Caco-2 (cell line): ENCODE measurements at regions not wholly inside any gene's neighbourhood (a gene's known extent, or its start where the extent isn't known, plus 50 kb on each side); places are given as distances from the start of the nearest gene placed in this dataset.

Source experiments
- BruUV-seq: library from RNA; stranded (reverse); fragments of 400-500 nt; replicated peaks from 2 replicates; lab custom pipeline; 2021; lab: Mats Ljungman, UMichigan
- CTCF ChIA-PET: fragments of 300-600 bp; sonication (Branson Sonifier 250); formaldehyde crosslinking; loops from one replicate; lab custom pipeline; 2022; ENCODE audit warnings: antibody characterized with exemption; lab: Charles Lee
- POLR2A ChIA-PET: fragments of 300-600 bp; sonication (Branson Sonifier 250); formaldehyde crosslinking; loops from one replicate; lab custom pipeline; 2022; ENCODE audit warnings: antibody characterized with exemption; lab: Charles Lee
- DNase-seq, 2 experiments: peaks; one replicate each; pipeline versions ENCODE4 v3.0.0 to v3.0.0-alpha.2; 2020 to 2022
- H3K27me3 ChIP-seq: replicated peaks from 2 replicates; pipeline ENCODE4 v1.6.0; 2011; ENCODE audit warnings: low read length; ENCODE audit not compliant: control insufficient read depth, insufficient read depth
- H3K36me3 ChIP-seq: 2 replicates; pipeline ENCODE4 v1.5.1; 2011; ENCODE audit warnings: low read length; ENCODE audit not compliant: control insufficient read depth, insufficient read depth
- H3K4me1 ChIP-seq: fragments of 250-450 bp; sonication (Bioruptor Pico); 2 replicates; pipeline ENCODE4 v1.5.1; 2020; ENCODE audit warnings: mild to moderate bottlenecking
- H3K4me3 ChIP-seq: 2 replicates; pipeline ENCODE4 v1.5.1; 2011; ENCODE audit warnings: low read depth, mild to moderate bottlenecking, control low read depth, low read length
- H3K9me3 ChIP-seq: fragments of 250-450 bp; sonication (Bioruptor Pico); 2 replicates; pipeline ENCODE4 v1.5.1; 2020; ENCODE audit warnings: mild to moderate bottlenecking, moderate library complexity
- H3K27ac Mint-ChIP-seq: one replicate; pipeline ENCODE4 v1.8.0; 2022; ENCODE audit warnings: mixed read lengths; ENCODE audit not compliant: unreplicated experiment
- H3K27me3 Mint-ChIP-seq: one replicate; pipeline ENCODE4 v1.8.0; 2022; ENCODE audit warnings: mixed read lengths; ENCODE audit not compliant: insufficient read depth, unreplicated experiment
- H3K36me3 Mint-ChIP-seq: one replicate; pipeline ENCODE4 v1.8.0; 2022; ENCODE audit warnings: mild to moderate bottlenecking, mixed read lengths; ENCODE audit not compliant: insufficient read depth, unreplicated experiment
- H3K4me1 Mint-ChIP-seq: one replicate; pipeline ENCODE4 v1.8.0; 2022; ENCODE audit warnings: low read depth, mixed read lengths; ENCODE audit not compliant: unreplicated experiment
- H3K4me3 Mint-ChIP-seq: one replicate; pipeline ENCODE4 v1.8.0; 2022; ENCODE audit warnings: mild to moderate bottlenecking, moderate library complexity, mixed read lengths; ENCODE audit not compliant: unreplicated experiment
- H3K9me3 Mint-ChIP-seq: one replicate; pipeline ENCODE4 v1.8.0; 2022; ENCODE audit warnings: mixed read lengths; ENCODE audit not compliant: unreplicated experiment
- CTCF ChIP-seq, 2 experiments: fragments of 200-600 bp in 1 of 2; IDR thresholded peaks; 1 replicate in 1 of 2; 2 replicates in 1 of 2; pipeline versions ENCODE4 v1.5.1 to v1.8.0; 2011 to 2022; ENCODE audit warnings: antibody characterized with exemption in 1 of 2, control low read depth in 1 of 2, inconsistent platforms in 1 of 2, low read depth in 1 of 2, low read length in 1 of 2, mild to moderate bottlenecking in 1 of 2, moderate library complexity in 1 of 2; ENCODE audit not compliant: insufficient read depth in 1 of 2, severe bottlenecking in 1 of 2, unreplicated experiment in 1 of 2
- intact Hi-C: fragments of 100-400 bp; cut with micrococcal nuclease; formaldehyde crosslinking; loops from one replicate; pipeline ENCODE4 v1.10.0; 2022; ENCODE audit not compliant: unreplicated experiment

GRCh38 chr2:180707884-180708205 lies 272.6 kb upstream of the UBE2E3 start:
- no TSS peak for BruUV-seq
- DNase-seq = no peak

GRCh38 chr2:180707175-180707883 lies 273.1 kb upstream of the UBE2E3 start:
- H3K27me3 ChIP-seq = no peaks in the 10 kb centered on the region
- POLR2A ChIA-PET = no interaction called here
- H3K4me1 ChIP-seq = no peaks in the 10 kb centered on the region
- intact Hi-C loops = no loop called here
- no peaks in the 10 kb centered on the region for H3K36me3 ChIP-seq
- TF ChIP-seq CTCF (IDR thresholded peaks at IDR 0.05; ENCODE audit: insufficient read depth in 1 of 2, low read depth in 1 of 2, low read length in 1 of 2, severe bottlenecking in 1 of 2, unreplicated experiment in 1 of 2) = no peak
- H3K27me3 Mint-ChIP-seq = peaks cover 6% of the 10 kb centered on the region
- H3K4me3 ChIP-seq = no peak overlapping the region
- no peaks in the 10 kb centered on the region for H3K4me1 Mint-ChIP-seq
- no peaks in the 10 kb centered on the region for H3K36me3 Mint-ChIP-seq
- no peak overlapping the region for H3K4me3 Mint-ChIP-seq
- CTCF ChIA-PET = no interaction called here
- no peak for DNase-seq
- BruUV-seq = no TSS peak
- no peaks in the 10 kb centered on the region for H3K9me3 Mint-ChIP-seq
- H3K9me3 ChIP-seq = no peaks in the 10 kb centered on the region
- no peak overlapping the region for H3K27ac Mint-ChIP-seq

More at GRCh38 chr2:180707884-180708205, 272.6 kb upstream of the UBE2E3 start:
- CTCF ChIA-PET = no interaction called here
- intact Hi-C loops = no loop called here
- Histone ChIP-seq H3K9me3 (no peaks in the 10 kb centered on the region), H3K27me3 (no peaks in the 10 kb centered on the region), H3K4me3 (no peak overlapping the region), H3K4me1 (no peaks in the 10 kb centered on the region), H3K36me3 (no peaks in the 10 kb centered on the region)
- no peak overlapping the region for H3K27ac Mint-ChIP-seq
- H3K9me3 Mint-ChIP-seq = no peaks in the 10 kb centered on the region
- POLR2A ChIA-PET = no interaction called here
- H3K4me3 Mint-ChIP-seq = no peak overlapping the region
- H3K4me1 Mint-ChIP-seq = no peaks in the 10 kb centered on the region
- TF ChIP-seq CTCF (IDR thresholded peaks at IDR 0.05; ENCODE audit: insufficient read depth in 1 of 2, low read depth in 1 of 2, low read length in 1 of 2, severe bottlenecking in 1 of 2, unreplicated experiment in 1 of 2) = no peak
- H3K27me3 Mint-ChIP-seq = peaks cover 6% of the 10 kb centered on the region
- no peaks in the 10 kb centered on the region for H3K36me3 Mint-ChIP-seq

GRCh38 chr2:180706694-180707093 lies 273.7 kb upstream of the UBE2E3 start:
- BruUV-seq = no TSS peak
- Mint-ChIP-seq H3K36me3 (no peaks in the 10 kb centered on the region), H3K27me3 (peaks cover 6% of the 10 kb centered on the region), H3K4me3 (no peak overlapping the region), H3K27ac (no peak overlapping the region), H3K4me1 (no peaks in the 10 kb centered on the region), H3K9me3 (no peaks in the 10 kb centered on the region)
- Histone ChIP-seq H3K9me3 (no peaks in the 10 kb centered on the region), H3K4me3 (no peak overlapping the region), H3K27me3 (no peaks in the 10 kb centered on the region), H3K36me3 (no peaks in the 10 kb centered on the region), H3K4me1 (no peaks in the 10 kb centered on the region)
- ChIA-PET CTCF (no interaction called here), POLR2A (no interaction called here)
- intact Hi-C loops = no loop called here
- DNase-seq = no peak
- no peak for TF ChIP-seq CTCF (IDR thresholded peaks at IDR 0.05; ENCODE audit: insufficient read depth in 1 of 2, low read depth in 1 of 2, low read length in 1 of 2, severe bottlenecking in 1 of 2, unreplicated experiment in 1 of 2)
